Loucy (cell line): ENCODE measurements at regions not wholly inside any gene's neighbourhood (a gene's known extent, or its start where the extent isn't known, plus 50 kb on each side); places are given as distances from the start of the nearest gene placed in this dataset.
"Not testable (repeated sequence)": the region's sequence is repeated elsewhere in the genome, so short reads cannot be mapped to it uniquely, and the experiment has no call there.

ENCODE experiments used
- EZH2phosphoT487 ChIP-seq: fragments of 200-600 bp; IDR thresholded peaks from 2 replicates; pipeline ENCODE4 v1.6.1; 2018; ENCODE audit warnings: antibody characterized with exemption, mild to moderate bottlenecking, moderate library complexity, borderline replicate concordance
- TF ChIP-seq, protein P1 (sequence below): fragments of 200-600 bp; sonication (generic); conservative IDR thresholded peaks from 2 replicates; pipeline ENCODE4 v1.5.1; 2014; ENCODE audit warnings: mild to moderate bottlenecking, antibody characterized with exemption, low read length

DNA sequence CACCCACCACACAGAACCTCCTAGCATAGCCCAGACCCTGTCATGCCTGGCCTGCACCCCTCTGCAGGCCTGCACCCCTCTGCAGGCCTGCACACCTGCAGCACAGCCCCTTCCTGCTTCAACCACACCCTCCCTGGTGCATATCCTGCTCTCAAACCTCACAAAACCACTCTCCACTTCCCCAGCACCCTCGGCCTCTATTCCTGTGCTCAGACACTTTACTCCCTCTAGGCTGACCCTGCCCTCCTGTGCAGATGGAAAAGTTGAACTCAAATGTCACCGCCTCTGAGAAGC lies 292.0 kb downstream of the GOLGA6L6 start:
- TF ChIP-seq, protein P1, sequence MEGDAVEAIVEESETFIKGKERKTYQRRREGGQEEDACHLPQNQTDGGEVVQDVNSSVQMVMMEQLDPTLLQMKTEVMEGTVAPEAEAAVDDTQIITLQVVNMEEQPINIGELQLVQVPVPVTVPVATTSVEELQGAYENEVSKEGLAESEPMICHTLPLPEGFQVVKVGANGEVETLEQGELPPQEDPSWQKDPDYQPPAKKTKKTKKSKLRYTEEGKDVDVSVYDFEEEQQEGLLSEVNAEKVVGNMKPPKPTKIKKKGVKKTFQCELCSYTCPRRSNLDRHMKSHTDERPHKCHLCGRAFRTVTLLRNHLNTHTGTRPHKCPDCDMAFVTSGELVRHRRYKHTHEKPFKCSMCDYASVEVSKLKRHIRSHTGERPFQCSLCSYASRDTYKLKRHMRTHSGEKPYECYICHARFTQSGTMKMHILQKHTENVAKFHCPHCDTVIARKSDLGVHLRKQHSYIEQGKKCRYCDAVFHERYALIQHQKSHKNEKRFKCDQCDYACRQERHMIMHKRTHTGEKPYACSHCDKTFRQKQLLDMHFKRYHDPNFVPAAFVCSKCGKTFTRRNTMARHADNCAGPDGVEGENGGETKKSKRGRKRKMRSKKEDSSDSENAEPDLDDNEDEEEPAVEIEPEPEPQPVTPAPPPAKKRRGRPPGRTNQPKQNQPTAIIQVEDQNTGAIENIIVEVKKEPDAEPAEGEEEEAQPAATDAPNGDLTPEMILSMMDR: not testable (repeated sequence)
- TF ChIP-seq EZH2phosphoT487: not testable (repeated sequence)
